H9 (cell line): ENCODE measurements at regions not wholly inside any gene's neighbourhood (a gene's known extent, or its start where the extent isn't known, plus 50 kb on each side); places are given as distances from the start of the nearest gene placed in this dataset.

ENCODE experiments used
- DNase-seq: peaks from one replicate; pipeline ENCODE4 v3.0.0-alpha.2; 2017
- H2AFZ ChIP-seq: one replicate; pipeline ENCODE4 v1.6.1; 2013; ENCODE audit warnings: mild to moderate bottlenecking, low read length, control low read depth, moderate library complexity
- H2AK5ac ChIP-seq: 2 replicates; pipeline ENCODE4 v1.6.1; 2013; ENCODE audit warnings: low read length, control low read depth, mixed read lengths; ENCODE audit not compliant: insufficient read length
- H2BK120ac ChIP-seq: one replicate; pipeline ENCODE4 v1.6.1; 2013; ENCODE audit warnings: low read depth, mild to moderate bottlenecking, low read length, control low read depth, inconsistent platforms; ENCODE audit not compliant: poor library complexity, severe bottlenecking
- H2BK12ac ChIP-seq: 2 replicates; pipeline ENCODE4 v1.6.1; 2013; ENCODE audit warnings: low read length, control low read depth, mixed read lengths, low read depth; ENCODE audit not compliant: insufficient read length
- H2BK15ac ChIP-seq: 2 replicates; pipeline ENCODE4 v1.6.1; 2013; ENCODE audit warnings: low read depth, low read length, control low read depth
- H2BK20ac ChIP-seq: one replicate; pipeline ENCODE4 v1.6.1; 2013; ENCODE audit warnings: low read depth, mild to moderate bottlenecking, low read length, control low read depth, inconsistent platforms; ENCODE audit not compliant: poor library complexity, severe bottlenecking
- H2BK5ac ChIP-seq: 2 replicates; pipeline ENCODE4 v1.6.1; 2013; ENCODE audit warnings: low read length, control low read depth, mixed read lengths; ENCODE audit not compliant: insufficient read length
- H3K14ac ChIP-seq: 2 replicates; pipeline ENCODE4 v1.6.1; 2013; ENCODE audit warnings: low read length, control low read depth; ENCODE audit not compliant: insufficient read depth
- H3K18ac ChIP-seq: 2 replicates; pipeline ENCODE4 v1.6.1; 2013; ENCODE audit warnings: low read depth, mild to moderate bottlenecking, mixed read lengths, low read length, control low read depth; ENCODE audit not compliant: insufficient read length
- H3K23ac ChIP-seq: 2 replicates; pipeline ENCODE4 v1.6.1; 2013; ENCODE audit warnings: low read length, control low read depth, mixed read lengths, low read depth; ENCODE audit not compliant: insufficient read length
- H3K23me2 ChIP-seq: 2 replicates; pipeline ENCODE4 v1.6.1; 2013; ENCODE audit warnings: low read depth, mild to moderate bottlenecking, mixed read lengths, low read length, control low read depth; ENCODE audit not compliant: insufficient read length, poor library complexity, severe bottlenecking
- H3K27ac ChIP-seq: 2 replicates; pipeline ENCODE4 v1.5.1; 2013; ENCODE audit warnings: low read length, control low read depth, mixed read lengths, low read depth; ENCODE audit not compliant: insufficient read length
- H3K27me3 ChIP-seq: 2 replicates; pipeline ENCODE4 v1.6.1; 2013; ENCODE audit warnings: low read length, control low read depth, inconsistent platforms; ENCODE audit not compliant: insufficient read depth
- H3K4ac ChIP-seq: 2 replicates; pipeline ENCODE4 v1.6.1; 2013; ENCODE audit warnings: low read depth, mild to moderate bottlenecking, control low read depth, inconsistent platforms, low read length, moderate library complexity
- H3K4me1 ChIP-seq: 2 replicates; pipeline ENCODE4 v1.6.1; 2013; ENCODE audit warnings: low read length, control low read depth, inconsistent platforms; ENCODE audit not compliant: insufficient read depth
- H3K4me2 ChIP-seq: 2 replicates; pipeline ENCODE4 v1.6.1; 2013; ENCODE audit warnings: low read length, control low read depth, mixed read lengths; ENCODE audit not compliant: insufficient read length, insufficient read depth
- H3K56ac ChIP-seq: 2 replicates; pipeline ENCODE4 v1.6.1; 2013; ENCODE audit warnings: low read depth, mild to moderate bottlenecking, mixed read lengths, low read length, control low read depth; ENCODE audit not compliant: insufficient read length
- H3K79me1 ChIP-seq: 2 replicates; pipeline ENCODE4 v1.6.1; 2013; ENCODE audit warnings: low read depth, mild to moderate bottlenecking, moderate library complexity, low read length, control low read depth, inconsistent platforms; ENCODE audit not compliant: insufficient read depth, poor library complexity, severe bottlenecking
- H3K79me2 ChIP-seq: 2 replicates; pipeline ENCODE4 v1.6.1; 2013; ENCODE audit warnings: low read length, control low read depth, inconsistent platforms; ENCODE audit not compliant: insufficient read depth
- H3K9ac ChIP-seq: 2 replicates; pipeline ENCODE4 v1.6.1; 2013; ENCODE audit warnings: low read length, control low read depth, mixed read lengths; ENCODE audit not compliant: insufficient read length; ENCODE audit errors: extremely low read depth
- H3K9me3 ChIP-seq: one replicate; pipeline ENCODE4 v1.6.1; 2013; ENCODE audit warnings: low read depth, low read length, inconsistent platforms; ENCODE audit not compliant: control insufficient read depth
- H3T11ph ChIP-seq: one replicate; pipeline ENCODE4 v1.6.1; 2013; ENCODE audit warnings: mild to moderate bottlenecking, low read length, control low read depth, inconsistent platforms
- H4K20me1 ChIP-seq: one replicate; pipeline ENCODE4 v1.6.1; 2013; ENCODE audit not compliant: control insufficient read depth, insufficient read length, insufficient read depth
- H4K5ac ChIP-seq: 2 replicates; pipeline ENCODE4 v1.6.1; 2013; ENCODE audit warnings: low read depth, mild to moderate bottlenecking, mixed read lengths, low read length, control low read depth; ENCODE audit not compliant: insufficient read length
- H4K8ac ChIP-seq: replicated peaks from 2 replicates; pipeline ENCODE4 v1.6.1; 2013; ENCODE audit warnings: low read length, control low read depth, mixed read lengths, low read depth; ENCODE audit not compliant: insufficient read length
- H4K91ac ChIP-seq: 2 replicates; pipeline ENCODE4 v1.6.1; 2013; ENCODE audit warnings: low read depth, mild to moderate bottlenecking, moderate library complexity, mixed read lengths, low read length, control low read depth; ENCODE audit not compliant: insufficient read length
- H3K27ac Mint-ChIP-seq, 3 experiments: 2 replicates in 2 of 3; 3 replicates in 1 of 3; pipeline ENCODE4 v1.8.0; 2020 to 2021; ENCODE audit warnings: mixed read lengths in 3 of 3, mild to moderate bottlenecking in 1 of 3, moderate library complexity in 1 of 3
- H3K27me3 Mint-ChIP-seq: 2 replicates; pipeline ENCODE4 v1.8.0; 2021; ENCODE audit warnings: low read depth, mild to moderate bottlenecking, moderate library complexity, mixed read lengths
- H3K36me3 Mint-ChIP-seq, 3 experiments: 2 replicates in 2 of 3; 3 replicates in 1 of 3; pipeline ENCODE4 v1.8.0; 2020 to 2021; ENCODE audit warnings: low read depth in 3 of 3, mixed read lengths in 3 of 3; ENCODE audit not compliant: insufficient read depth in 1 of 3
- H3K4me1 Mint-ChIP-seq, 2 experiments: 2 replicates each; pipeline ENCODE4 v1.8.0; 2020; ENCODE audit warnings: mixed read lengths in 2 of 2
- H3K4me3 Mint-ChIP-seq, 2 experiments: 2 replicates in 1 of 2; 3 replicates in 1 of 2; pipeline ENCODE4 v1.8.0; 2020 to 2021; ENCODE audit warnings: mild to moderate bottlenecking in 2 of 2, mixed read lengths in 2 of 2, moderate library complexity in 1 of 2
- H3K9me3 Mint-ChIP-seq, 2 experiments: 2 replicates in 1 of 2; 3 replicates in 1 of 2; pipeline ENCODE4 v1.8.0; 2020; ENCODE audit warnings: mild to moderate bottlenecking in 2 of 2, mixed read lengths in 2 of 2, moderate library complexity in 1 of 2
- WGBS: extraction: QIAGEN DNeasy Blood & Tissue Kit; methylation state at CpG from one replicate; pipeline ENCODE4 v1.1.7; 2013; ENCODE audit warnings: missing lambda C conversion rate, low lambda C conversion rate, mixed read lengths; ENCODE audit not compliant: insufficient read length; ENCODE audit errors: extremely low coverage; 5-methylcytosine and 5-hydroxymethylcytosine counted together
- TF ChIP-seq, protein P1 (sequence below): fragments of 200-600 bp; sonication (generic); conservative IDR thresholded peaks from 3 replicates; pipeline ENCODE4 v1.8.0; 2021; ENCODE audit warnings: antibody characterized with exemption, mild to moderate bottlenecking

DNA sequence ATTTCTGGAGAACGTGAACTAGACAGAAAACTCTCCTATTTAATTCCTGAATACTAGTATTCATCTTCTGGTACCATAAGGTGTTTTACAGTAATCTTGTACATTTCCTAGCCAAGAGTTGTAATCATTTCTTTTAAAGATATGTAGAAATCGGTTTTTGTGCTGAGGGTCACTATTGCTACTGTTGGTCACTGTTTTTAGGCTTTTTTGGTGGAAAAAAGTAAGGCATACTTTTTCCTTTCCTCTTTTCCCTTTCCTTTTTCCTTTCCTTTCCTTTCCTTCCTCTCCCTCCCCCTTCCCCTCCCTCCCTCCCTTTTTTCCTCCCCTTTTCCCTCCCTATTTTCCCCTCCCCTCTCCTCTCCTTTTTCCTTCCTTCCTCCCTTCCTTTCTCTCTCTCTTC is 706.4 kb upstream of the GOT2 start:
- Histone ChIP-seq H2BK15ac (no peak overlapping the region), H2BK120ac (no peak overlapping the region), H3K18ac (no peak overlapping the region), H2AFZ (no peak overlapping the region), H2BK20ac (no peak overlapping the region), H3K4me2 (no peak overlapping the region), H3K79me2 (no peaks in the 10 kb centered on the region), H3K9ac (no peak overlapping the region), H3K9me3 (no peaks in the 10 kb centered on the region), H2BK12ac (no peak overlapping the region), H2AK5ac (no peak overlapping the region), H3K14ac (no peak overlapping the region), H3K79me1 (no peaks in the 10 kb centered on the region), H4K20me1 (no peaks in the 10 kb centered on the region), H4K5ac (no peak overlapping the region), H4K8ac (no peak overlapping the region), H3K4me1 (no peaks in the 10 kb centered on the region), H3K4ac (no peak overlapping the region), H3K56ac (no peak overlapping the region), H3K23me2 (no peaks in the 10 kb centered on the region), H3K27ac (no peak overlapping the region), H3T11ph (no peak overlapping the region), H3K23ac (no peak overlapping the region), H3K27me3 (no peaks in the 10 kb centered on the region), H4K91ac (no peak overlapping the region), H2BK5ac (no peak overlapping the region)
- no peak for DNase-seq
- Mint-ChIP-seq H3K27me3 (no peaks in the 10 kb centered on the region; the same call in 1 of the 2 replicates), H3K4me1 (no peaks in the 10 kb centered on the region), H3K9me3 (peaks cover 3% of the 10 kb centered on the region in 2 experiments; a peak in 4 of 5 replicates), H3K4me3 (no peak overlapping the region), H3K36me3 (no peaks in the 10 kb centered on the region; a peak in 1 of 7 replicates), H3K27ac (no peak overlapping the region)
- TF ChIP-seq, protein P1, sequence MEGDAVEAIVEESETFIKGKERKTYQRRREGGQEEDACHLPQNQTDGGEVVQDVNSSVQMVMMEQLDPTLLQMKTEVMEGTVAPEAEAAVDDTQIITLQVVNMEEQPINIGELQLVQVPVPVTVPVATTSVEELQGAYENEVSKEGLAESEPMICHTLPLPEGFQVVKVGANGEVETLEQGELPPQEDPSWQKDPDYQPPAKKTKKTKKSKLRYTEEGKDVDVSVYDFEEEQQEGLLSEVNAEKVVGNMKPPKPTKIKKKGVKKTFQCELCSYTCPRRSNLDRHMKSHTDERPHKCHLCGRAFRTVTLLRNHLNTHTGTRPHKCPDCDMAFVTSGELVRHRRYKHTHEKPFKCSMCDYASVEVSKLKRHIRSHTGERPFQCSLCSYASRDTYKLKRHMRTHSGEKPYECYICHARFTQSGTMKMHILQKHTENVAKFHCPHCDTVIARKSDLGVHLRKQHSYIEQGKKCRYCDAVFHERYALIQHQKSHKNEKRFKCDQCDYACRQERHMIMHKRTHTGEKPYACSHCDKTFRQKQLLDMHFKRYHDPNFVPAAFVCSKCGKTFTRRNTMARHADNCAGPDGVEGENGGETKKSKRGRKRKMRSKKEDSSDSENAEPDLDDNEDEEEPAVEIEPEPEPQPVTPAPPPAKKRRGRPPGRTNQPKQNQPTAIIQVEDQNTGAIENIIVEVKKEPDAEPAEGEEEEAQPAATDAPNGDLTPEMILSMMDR = no peak
- no CpG with 5 or more reads among the region's 2 CpGs for WGBS
